ENCODE measurements at regions not wholly inside any gene's neighbourhood (a gene's known extent, or its start where the extent isn't known, plus 50 kb on each side); places are given as distances from the start of the nearest gene placed in this dataset.

DNA sequence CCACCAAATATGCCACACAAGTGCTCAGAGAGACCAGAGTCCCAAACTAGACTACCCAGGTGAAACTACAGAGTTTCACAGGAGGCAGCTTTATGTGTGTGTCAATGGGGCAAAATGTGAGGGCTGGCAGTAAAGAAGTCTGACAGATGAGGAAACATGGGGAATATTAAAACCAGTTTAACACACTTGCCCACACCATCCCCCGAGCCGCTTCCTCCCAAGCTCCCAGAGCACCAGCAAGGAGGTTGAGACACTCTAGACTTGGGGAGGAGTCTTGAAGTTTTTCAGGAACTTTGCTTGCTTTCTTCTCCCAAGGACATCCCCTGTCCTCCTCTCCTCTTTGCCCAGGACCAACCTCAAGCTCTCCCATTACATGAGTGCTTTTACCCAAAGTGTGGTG, 94.7 kb upstream of the SPRY1 start:
- no peak overlapping the region for H3K4me3 ChIP-seq (ENCODE audit: low read depth, low read length)
- no peaks in the 10 kb centered on the region for H3K4me1 ChIP-seq (ENCODE audit: insufficient read depth)
- DNase-seq (ENCODE audit: extremely low spot score), result no peak
- no peak overlapping the region for H3K27ac ChIP-seq (ENCODE audit: low read depth)
- WGBS, result 99% methylated on average over 2 of the region's 2 CpGs
- H3K36me3 ChIP-seq (ENCODE audit: insufficient read depth), result no peaks in the 10 kb centered on the region

DNA sequence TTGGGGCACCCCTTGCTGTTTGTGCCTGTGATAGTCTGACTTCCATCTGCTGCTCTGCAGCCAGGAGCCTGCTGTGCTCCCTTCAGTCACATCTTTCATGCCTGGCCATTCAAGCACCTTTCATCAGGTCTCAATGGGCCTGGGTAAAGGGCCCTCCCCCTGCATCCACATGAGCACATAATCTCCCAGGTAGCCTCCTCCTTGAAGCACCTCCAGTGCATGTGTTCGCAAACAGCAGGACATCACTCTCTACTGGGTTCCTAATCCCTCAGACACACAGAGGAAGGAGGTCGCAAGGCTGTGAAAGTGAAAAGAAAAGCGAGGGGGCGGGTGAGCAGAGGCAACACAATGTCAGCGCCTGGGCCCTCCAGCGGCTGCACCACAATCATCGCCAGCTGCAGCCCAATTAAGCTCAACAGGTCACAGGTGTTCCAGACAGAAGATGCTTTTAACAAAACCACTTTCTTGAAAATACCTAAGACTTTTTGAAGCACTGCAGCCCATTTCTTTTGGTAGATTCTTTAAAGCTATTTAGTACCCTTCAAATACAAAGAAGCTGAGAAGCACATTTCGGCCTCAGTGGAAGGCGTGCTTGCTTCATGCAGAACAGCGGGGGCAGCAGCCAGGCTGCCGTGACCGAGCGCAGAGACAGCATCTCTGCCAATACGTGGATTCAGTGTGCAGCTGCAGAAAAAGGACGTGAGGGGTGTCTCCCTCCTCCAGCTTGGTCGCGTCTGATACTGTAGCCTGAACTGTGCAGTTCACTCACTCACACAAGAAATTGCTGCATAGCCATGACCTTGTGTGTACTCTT, 92.2 kb upstream of the SPRY1 start:
- 74% methylated on average over 17 of the region's 17 CpGs for WGBS
- Histone ChIP-seq H3K36me3 (ENCODE audit: insufficient read depth) (no peaks in the 10 kb centered on the region), H3K4me1 (ENCODE audit: insufficient read depth) (no peaks in the 10 kb centered on the region), H3K4me3 (ENCODE audit: low read depth, low read length) (no peak overlapping the region), H3K27ac (ENCODE audit: low read depth) (no peak overlapping the region)
- no peak for DNase-seq (ENCODE audit: extremely low spot score)

DNA sequence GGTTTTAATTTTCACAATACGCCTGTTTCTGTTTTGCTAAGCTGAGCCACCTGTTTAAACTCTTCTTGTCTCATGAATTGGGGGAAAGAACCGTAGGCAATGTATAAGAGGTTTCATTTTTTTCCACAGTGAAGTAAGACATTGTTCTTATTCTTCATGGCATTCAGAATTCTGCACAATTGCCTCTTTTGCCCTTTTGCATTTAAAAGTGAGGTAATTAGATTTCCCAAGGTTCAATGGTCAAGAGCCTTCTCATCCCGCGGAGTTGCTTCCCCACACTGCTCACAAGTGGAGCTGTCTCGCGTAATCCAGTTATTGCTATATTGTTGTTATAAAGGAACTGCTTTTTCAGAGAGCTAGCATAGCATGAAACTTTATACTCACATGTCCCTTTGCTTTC, 90.9 kb upstream of the SPRY1 start:
- no peak overlapping the region for H3K4me3 ChIP-seq (ENCODE audit: low read depth, low read length)
- WGBS, result 96% methylated on average over 6 of the region's 6 CpGs
- H3K36me3 ChIP-seq (ENCODE audit: insufficient read depth), result no peaks in the 10 kb centered on the region
- no peak overlapping the region for H3K27ac ChIP-seq (ENCODE audit: low read depth)
- no peaks in the 10 kb centered on the region for H3K4me1 ChIP-seq (ENCODE audit: insufficient read depth)
- DNase-seq (ENCODE audit: extremely low spot score), result no peak

DNA sequence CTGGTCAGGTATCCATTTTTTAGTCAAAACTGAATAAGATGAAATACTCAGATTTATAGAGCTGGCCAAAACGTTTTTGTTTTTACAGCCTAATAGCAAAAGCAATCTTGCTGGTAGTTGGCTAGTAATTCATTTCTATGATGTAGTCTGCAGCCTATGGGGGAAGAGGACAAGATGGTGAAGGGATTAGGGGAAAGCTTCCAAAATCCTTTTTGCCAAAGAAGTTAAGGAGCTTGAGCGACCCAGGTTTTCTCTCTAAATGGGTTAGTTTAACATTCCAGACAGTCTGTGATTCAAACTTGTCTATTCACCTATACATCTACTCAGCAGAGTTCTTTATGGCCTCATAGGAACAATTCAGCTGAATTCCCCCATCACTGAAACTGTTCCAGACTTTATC, 89.8 kb upstream of the SPRY1 start:
- no peak overlapping the region for H3K27ac ChIP-seq (ENCODE audit: low read depth)
- 72% methylated on average over 2 of the region's 2 CpGs for WGBS
- no peaks in the 10 kb centered on the region for H3K36me3 ChIP-seq (ENCODE audit: insufficient read depth)
- H3K4me1 ChIP-seq (ENCODE audit: insufficient read depth), result no peaks in the 10 kb centered on the region
- no peak overlapping the region for H3K4me3 ChIP-seq (ENCODE audit: low read depth, low read length)
- DNase-seq (ENCODE audit: extremely low spot score), result no peak

DNA sequence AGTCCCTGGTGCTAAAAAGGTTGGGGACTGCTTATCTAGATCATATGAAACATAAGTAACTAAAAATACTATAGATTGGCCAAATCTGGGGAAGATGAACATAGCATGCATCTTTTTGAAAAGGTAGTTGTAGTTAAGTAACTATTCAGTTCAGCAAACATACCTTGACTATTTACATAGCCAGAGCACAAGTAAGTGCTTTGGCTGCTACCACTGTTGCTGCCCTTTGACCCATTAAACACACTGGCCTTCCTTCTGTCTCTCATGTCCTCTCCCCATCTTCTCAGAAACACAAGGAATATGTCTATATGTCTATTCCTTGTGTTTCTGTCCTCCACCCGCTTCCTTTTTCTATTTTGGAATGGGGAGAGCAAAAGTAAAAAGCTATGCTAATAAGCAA, 87.9 kb upstream of the SPRY1 start:
- WGBS, result 99% methylated on average over 1 of the region's 1 CpG
- DNase-seq (ENCODE audit: extremely low spot score), result no peak
- no peak overlapping the region for H3K4me3 ChIP-seq (ENCODE audit: low read depth, low read length)
- H3K27ac ChIP-seq (ENCODE audit: low read depth), result no peak overlapping the region
- H3K4me1 ChIP-seq (ENCODE audit: insufficient read depth), result no peaks in the 10 kb centered on the region
- no peaks in the 10 kb centered on the region for H3K36me3 ChIP-seq (ENCODE audit: insufficient read depth)

DNA sequence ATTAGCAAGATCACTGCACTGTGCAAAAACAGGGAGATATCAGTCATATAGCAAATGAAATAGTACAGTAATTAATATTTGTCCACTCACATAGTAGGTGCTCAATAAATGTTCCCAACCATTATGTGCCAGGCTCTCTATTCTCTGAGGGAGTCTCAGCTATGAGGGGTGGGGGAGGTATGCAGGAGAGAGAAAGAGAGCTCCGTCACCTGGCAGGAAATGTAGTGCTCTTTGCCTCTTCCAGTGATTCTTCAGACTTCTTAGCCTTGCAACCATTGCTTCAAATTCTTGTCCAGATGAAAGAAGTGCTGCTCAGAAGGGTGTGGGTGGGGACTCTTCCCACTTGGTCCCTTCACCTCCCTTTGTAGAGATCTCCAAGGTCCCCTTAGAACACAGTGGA, 84.5 kb upstream of the SPRY1 start:
- H3K36me3 ChIP-seq (ENCODE audit: insufficient read depth), result no peaks in the 10 kb centered on the region
- no peak overlapping the region for H3K4me3 ChIP-seq (ENCODE audit: low read depth, low read length)
- no peak for DNase-seq (ENCODE audit: extremely low spot score)
- no peak overlapping the region for H3K27ac ChIP-seq (ENCODE audit: low read depth)
- H3K4me1 ChIP-seq (ENCODE audit: insufficient read depth), result no peaks in the 10 kb centered on the region
- 100% methylated on average over 1 of the region's 1 CpG for WGBS

DNA sequence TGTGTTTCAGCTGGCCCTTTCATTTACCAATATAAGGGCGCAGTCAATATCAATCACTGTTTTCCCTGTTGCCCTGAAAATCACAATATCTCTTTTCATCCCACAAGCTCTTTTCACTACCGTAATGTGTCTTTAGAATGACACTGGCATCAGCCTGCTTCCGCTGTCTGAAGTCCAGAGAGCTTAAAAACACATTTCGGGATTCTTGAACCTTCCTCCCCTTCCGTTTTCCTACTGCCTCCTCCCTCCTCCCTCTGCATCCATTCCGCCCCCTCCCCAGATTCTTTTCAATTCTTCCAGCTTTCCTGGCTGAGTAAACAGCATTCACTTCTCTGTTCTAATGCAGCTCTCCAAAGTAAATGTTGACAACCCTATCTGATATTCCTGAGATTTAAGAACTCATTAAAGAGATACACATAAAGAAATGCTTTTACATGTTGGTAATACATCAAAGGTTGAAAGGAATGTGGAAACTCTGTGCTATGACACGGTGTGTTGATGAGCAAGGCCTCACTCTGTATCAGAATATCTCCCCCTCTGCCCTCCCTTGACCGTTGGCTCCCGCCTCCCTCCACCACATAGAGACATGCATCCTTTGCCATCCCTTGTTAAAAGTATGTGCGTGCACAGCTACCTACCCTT, 83.5 kb upstream of the SPRY1 start:
- H3K36me3 ChIP-seq (ENCODE audit: insufficient read depth), result no peaks in the 10 kb centered on the region
- H3K4me1 ChIP-seq (ENCODE audit: insufficient read depth), result no peaks in the 10 kb centered on the region
- no peak overlapping the region for H3K4me3 ChIP-seq (ENCODE audit: low read depth, low read length)
- no peak overlapping the region for H3K27ac ChIP-seq (ENCODE audit: low read depth)
- DNase-seq (ENCODE audit: extremely low spot score), result no peak
- WGBS, result 75% methylated on average over 10 of the region's 10 CpGs

DNA sequence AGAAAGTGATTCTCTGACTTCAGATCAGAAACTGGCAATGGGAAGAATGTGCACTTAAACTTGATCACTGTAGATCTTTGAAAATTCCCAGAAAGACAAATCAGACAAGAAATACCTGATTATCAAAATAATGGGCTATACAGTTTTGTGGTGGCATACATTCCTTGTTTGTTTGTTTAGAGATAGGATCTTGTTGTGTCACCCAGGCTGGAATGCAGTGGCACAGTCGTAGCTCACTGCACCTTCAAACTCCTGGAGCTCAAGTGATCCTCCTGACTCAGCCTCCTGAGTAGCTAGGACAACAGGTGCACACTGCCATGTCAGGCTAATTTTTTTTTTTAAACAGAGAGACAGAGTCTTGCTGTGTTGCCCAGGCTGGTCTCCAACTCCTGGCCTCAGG, 81.0 kb upstream of the SPRY1 start:
- Histone ChIP-seq H3K4me1 (ENCODE audit: insufficient read depth) (no peaks in the 10 kb centered on the region), H3K4me3 (ENCODE audit: low read depth, low read length) (no peak overlapping the region), H3K36me3 (ENCODE audit: insufficient read depth) (no peaks in the 10 kb centered on the region), H3K27ac (ENCODE audit: low read depth) (no peak overlapping the region)
- DNase-seq (ENCODE audit: extremely low spot score), result no peak
- 93% methylated on average over 1 of the region's 1 CpG for WGBS

DNA sequence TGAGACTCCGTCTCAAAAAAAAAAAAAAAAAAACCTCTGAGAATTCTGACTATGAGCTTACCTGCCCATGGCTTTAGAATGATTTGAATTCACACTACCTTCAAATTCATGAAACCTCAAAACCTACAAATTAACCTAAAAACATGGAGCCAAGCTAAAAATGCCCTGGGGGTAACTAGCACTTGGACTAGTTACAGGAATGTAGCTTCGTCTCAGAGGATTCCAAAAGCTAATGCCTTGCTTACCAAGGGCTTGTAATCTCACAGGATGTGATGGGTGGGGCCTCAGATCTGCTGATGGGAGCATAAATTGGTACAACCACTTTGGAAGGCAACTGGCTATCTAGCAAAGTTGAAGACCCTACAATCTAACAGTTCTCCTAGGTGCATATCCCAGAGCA, 79.4 kb upstream of the SPRY1 start:
- 97% methylated on average over 2 of the region's 2 CpGs for WGBS
- H3K4me3 ChIP-seq (ENCODE audit: low read depth, low read length), result no peak overlapping the region
- H3K27ac ChIP-seq (ENCODE audit: low read depth), result no peak overlapping the region
- no peaks in the 10 kb centered on the region for H3K4me1 ChIP-seq (ENCODE audit: insufficient read depth)
- DNase-seq (ENCODE audit: extremely low spot score), result no peak
- no peaks in the 10 kb centered on the region for H3K36me3 ChIP-seq (ENCODE audit: insufficient read depth)

DNA sequence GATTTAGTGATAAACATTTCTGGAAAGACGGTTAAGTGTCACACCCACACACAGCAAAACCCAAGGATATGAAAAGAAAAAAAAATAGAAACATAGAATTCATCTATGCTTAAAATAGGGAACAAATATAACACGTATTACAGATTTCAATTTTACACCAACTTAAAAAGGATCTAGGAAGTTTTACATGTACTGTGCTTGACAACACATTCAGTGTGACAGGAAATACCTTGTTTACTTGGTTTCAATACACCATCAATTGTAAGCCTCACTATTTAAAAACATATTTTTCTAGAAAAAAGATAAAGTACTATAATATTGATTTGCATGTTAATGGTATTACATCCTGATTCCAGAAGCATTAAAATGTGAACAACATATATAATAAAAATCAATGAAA, 77.0 kb upstream of the SPRY1 start:
- WGBS, result 89% methylated on average over 2 of the region's 2 CpGs
- no peaks in the 10 kb centered on the region for H3K36me3 ChIP-seq (ENCODE audit: insufficient read depth)
- DNase-seq (ENCODE audit: extremely low spot score), result no peak
- no peaks in the 10 kb centered on the region for H3K4me1 ChIP-seq (ENCODE audit: insufficient read depth)
- H3K27ac ChIP-seq (ENCODE audit: low read depth), result no peak overlapping the region
- H3K4me3 ChIP-seq (ENCODE audit: low read depth, low read length), result no peak overlapping the region

DNA sequence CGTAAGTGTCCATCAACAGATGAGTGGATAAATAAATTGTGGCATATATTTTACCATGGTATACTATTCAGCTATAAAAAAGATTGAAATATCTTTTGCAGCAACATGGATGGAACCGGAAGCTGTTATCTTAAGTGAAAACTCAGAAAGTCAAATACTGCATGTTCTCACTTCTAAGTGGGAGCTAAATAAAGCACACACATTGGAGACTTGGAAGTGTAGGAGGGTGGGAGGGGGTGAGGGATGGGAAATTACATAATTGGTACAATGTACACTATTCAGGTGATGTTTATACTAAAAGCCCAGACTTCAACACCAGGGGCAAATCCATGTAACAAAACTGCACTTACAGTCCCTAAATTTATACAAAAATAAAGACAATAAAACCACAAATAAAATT, 72.6 kb upstream of the SPRY1 start:
- H3K36me3 ChIP-seq (ENCODE audit: insufficient read depth), result no peaks in the 10 kb centered on the region
- H3K27ac ChIP-seq (ENCODE audit: low read depth), result no peak overlapping the region
- 94% methylated on average over 2 of the region's 2 CpGs for WGBS
- H3K4me1 ChIP-seq (ENCODE audit: insufficient read depth), result no peaks in the 10 kb centered on the region
- no peak for DNase-seq (ENCODE audit: extremely low spot score)
- H3K4me3 ChIP-seq (ENCODE audit: low read depth, low read length), result no peak overlapping the region

DNA sequence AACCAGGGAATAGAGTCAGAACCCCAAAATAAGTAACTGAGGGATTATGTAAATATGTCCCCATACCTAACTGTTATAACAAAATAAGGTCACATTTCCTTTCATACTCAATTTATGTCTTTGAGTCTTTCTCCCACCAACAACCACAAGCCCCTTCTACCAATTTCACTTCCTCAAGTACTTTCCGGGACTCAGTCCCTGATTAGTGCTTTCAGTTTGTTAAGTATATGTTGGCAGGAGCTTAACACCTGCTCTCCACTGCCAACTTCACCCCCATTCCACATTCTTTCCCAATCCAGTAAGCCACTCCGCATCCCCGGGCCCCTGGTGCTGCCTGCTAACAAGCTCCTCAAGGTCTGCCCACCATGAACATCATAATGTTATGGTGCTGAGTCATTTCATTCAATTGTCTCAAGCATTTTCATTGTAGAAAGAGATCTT, 71.3 kb upstream of the SPRY1 start:
- Histone ChIP-seq H3K36me3 (ENCODE audit: insufficient read depth) (no peaks in the 10 kb centered on the region), H3K27ac (ENCODE audit: low read depth) (no peak overlapping the region), H3K4me1 (ENCODE audit: insufficient read depth) (no peaks in the 10 kb centered on the region), H3K4me3 (ENCODE audit: low read depth, low read length) (no peak overlapping the region)
- 71% methylated on average over 3 of the region's 3 CpGs for WGBS
- DNase-seq (ENCODE audit: extremely low spot score), result no peak

DNA sequence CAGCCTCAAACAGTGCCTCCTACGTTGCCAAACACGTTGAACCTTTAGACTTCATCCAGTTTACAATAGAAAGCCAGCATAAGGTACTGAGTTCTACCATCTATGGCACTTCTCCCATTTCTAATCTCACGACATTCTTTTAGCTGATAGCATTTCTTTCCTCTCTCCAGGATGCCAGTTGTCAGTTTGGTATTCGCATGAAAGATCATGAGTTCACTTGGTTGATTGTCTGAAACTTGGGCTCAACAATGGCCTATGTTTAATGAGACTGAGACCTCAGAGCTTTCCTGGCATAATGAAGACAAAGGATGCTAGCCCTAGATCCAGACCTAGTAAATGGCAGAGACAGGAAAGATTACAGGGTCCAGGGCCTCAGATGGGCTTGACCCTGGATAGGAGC, 69.2 kb upstream of the SPRY1 start:
- Histone ChIP-seq H3K4me1 (ENCODE audit: insufficient read depth) (no peaks in the 10 kb centered on the region), H3K4me3 (ENCODE audit: low read depth, low read length) (no peak overlapping the region), H3K27ac (ENCODE audit: low read depth) (no peak overlapping the region), H3K36me3 (ENCODE audit: insufficient read depth) (no peaks in the 10 kb centered on the region)
- DNase-seq (ENCODE audit: extremely low spot score), result no peak
- 82% methylated on average over 4 of the region's 4 CpGs for WGBS

DNA sequence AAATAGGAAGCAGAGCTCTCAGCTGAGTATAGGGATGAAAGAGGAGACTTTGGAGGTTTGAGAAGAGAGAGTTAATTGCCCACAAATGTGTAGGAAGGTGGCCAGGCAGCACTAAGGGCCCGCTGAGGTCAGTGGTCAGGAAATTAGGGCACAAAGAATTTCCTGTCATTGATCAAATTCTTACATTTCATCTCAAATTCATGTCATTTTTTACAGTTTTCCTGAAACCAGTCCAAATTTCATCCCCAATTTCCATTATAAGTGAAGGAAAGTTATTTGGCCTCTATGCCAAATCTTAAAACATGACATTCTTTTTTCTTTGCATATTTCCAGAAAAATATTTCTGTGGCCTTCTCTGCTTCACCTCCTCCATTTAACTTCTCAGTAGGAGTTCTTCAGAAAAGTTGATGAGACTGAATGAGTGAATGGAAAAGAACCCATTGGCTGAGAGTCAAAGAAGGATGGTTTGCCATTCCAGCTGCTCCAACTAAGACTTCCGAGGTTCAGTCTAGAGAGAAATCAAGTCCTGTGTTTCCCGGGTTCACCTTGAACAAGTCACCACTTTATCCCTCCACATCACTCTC, 68.7 kb upstream of the SPRY1 start:
- DNase-seq (ENCODE audit: extremely low spot score), result no peak
- Histone ChIP-seq H3K4me1 (ENCODE audit: insufficient read depth) (no peaks in the 10 kb centered on the region), H3K4me3 (ENCODE audit: low read depth, low read length) (no peak overlapping the region), H3K36me3 (ENCODE audit: insufficient read depth) (no peaks in the 10 kb centered on the region), H3K27ac (ENCODE audit: low read depth) (no peak overlapping the region)
- 94% methylated on average over 3 of the region's 3 CpGs for WGBS

Data from urinary bladder (tissue), 3 donors.